ENCODE measurements at regions not wholly inside any gene's neighbourhood (a gene's known extent, or its start where the extent isn't known, plus 50 kb on each side); places are given as distances from the start of the nearest gene placed in this dataset.

DNA sequence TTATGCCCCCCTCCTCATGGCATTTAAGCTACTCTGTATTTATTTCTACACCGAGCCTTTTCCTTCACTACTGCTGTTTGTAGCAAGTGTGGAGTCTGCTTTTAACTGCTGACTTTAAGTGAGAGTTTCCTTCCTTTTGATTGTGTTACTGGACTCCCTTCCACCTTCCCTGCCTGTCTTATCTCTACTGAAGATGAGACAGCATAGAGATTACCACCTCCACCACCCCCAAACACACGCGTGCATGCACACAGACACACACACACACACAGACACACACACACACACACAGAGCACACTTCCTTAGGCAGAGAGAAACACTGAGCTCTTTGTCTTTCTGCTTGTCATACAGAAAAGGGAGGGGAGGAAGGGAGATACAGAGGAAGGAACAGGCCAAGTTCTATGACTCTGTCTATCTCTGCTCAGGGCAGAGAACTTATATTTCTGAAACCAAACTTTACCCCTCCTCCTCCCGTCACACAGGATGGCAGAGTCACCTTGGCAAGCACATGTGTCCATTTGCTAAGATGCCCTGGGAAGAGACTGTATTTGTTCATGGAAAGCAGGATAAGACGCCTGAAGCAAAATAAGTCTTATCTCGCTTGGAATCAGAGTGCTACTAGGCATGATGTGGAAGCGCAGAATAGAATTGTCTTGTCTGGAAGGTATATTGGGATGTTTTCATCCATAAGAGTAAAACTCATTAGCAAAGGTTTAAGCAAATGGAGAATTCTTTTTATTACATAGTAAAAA lies 81.8 kb upstream of the CAV2 start:
- no peak for ATAC-seq

DNA sequence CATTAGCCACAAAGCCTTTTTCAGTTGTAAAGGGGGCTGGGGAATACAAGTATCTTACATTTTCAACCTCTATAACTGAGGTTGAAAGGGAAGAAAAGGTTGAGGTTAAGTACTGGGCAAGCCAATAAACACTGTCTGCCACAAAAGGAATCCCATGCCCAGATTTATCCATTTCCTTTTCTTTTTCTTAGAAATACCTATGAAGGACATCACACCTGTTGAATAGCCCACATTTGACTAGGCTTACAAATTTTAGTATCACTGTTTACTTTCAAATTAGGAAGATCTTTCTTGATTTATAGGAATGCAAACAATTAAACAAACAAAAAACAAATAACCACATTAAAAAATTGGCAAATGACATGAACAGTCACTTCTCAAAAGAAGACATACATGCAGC lies 81.0 kb upstream of the CAV2 start:
- TF ChIP-seq, protein P1, sequence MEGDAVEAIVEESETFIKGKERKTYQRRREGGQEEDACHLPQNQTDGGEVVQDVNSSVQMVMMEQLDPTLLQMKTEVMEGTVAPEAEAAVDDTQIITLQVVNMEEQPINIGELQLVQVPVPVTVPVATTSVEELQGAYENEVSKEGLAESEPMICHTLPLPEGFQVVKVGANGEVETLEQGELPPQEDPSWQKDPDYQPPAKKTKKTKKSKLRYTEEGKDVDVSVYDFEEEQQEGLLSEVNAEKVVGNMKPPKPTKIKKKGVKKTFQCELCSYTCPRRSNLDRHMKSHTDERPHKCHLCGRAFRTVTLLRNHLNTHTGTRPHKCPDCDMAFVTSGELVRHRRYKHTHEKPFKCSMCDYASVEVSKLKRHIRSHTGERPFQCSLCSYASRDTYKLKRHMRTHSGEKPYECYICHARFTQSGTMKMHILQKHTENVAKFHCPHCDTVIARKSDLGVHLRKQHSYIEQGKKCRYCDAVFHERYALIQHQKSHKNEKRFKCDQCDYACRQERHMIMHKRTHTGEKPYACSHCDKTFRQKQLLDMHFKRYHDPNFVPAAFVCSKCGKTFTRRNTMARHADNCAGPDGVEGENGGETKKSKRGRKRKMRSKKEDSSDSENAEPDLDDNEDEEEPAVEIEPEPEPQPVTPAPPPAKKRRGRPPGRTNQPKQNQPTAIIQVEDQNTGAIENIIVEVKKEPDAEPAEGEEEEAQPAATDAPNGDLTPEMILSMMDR (IDR thresholded peaks at IDR 0.05), result no peak

More for the DNA sequence above, 81.8 kb upstream of the CAV2 start:
- no peaks in the 10 kb centered on the region for H3K4me1 ChIP-seq
- TF ChIP-seq, protein P1 (IDR thresholded peaks at IDR 0.05), result no peak
- no peaks in the 10 kb centered on the region for H3K9me3 ChIP-seq
- intact Hi-C loops (cut with DNase I), result no loop called here
- H3K27ac ChIP-seq, result no peak overlapping the region
- H3K36me3 ChIP-seq (ENCODE audit: insufficient read depth in 1 of 2, low read depth in 1 of 2), result no peaks in the 10 kb centered on the region
- no peaks in the 10 kb centered on the region for H3K27me3 ChIP-seq (ENCODE audit: insufficient read depth in 3 of 3, low read length in 2 of 3)
- no peak for DNase-seq
- H3K4me3 ChIP-seq, result no peak overlapping the region
- 62 to 73% (median 63%) methylated on average over 7 of the region's 7 CpGs for WGBS, 3 donors

DNA sequence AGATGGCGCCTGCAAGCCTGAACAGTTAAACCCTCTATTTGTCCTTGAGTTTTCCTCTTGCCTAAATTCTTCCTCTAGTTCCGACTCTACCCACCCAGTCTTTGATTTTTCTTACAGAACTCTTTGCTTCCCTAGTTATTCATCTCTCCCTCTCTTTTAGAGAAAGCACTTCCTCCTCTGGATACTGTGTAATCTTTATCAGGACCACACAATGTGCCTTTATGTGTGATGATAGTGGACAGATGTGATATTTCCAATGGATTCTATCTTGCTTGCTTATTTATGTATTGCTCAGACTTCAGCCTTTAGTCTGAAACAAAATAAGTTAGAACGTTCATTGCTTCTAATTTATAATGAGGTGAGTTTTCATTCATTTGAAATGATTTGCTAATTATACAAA lies 79.5 kb upstream of the CAV2 start:
- H3K9me3 ChIP-seq, result no peaks in the 10 kb centered on the region
- H3K4me3 ChIP-seq, result no peak overlapping the region
- 84 to 94% (median 87%) methylated on average over 3 of the region's 3 CpGs for WGBS, 3 donors
- H3K36me3 ChIP-seq (ENCODE audit: insufficient read depth in 1 of 2, low read depth in 1 of 2), result no peaks in the 10 kb centered on the region
- no peaks in the 10 kb centered on the region for H3K27me3 ChIP-seq (ENCODE audit: insufficient read depth in 3 of 3, low read length in 2 of 3)
- TF ChIP-seq, protein P1 (IDR thresholded peaks at IDR 0.05), result no peak
- no peak overlapping the region for H3K27ac ChIP-seq
- DNase-seq (no peak), ATAC-seq (no peak)
- intact Hi-C loops (cut with DNase I), result no loop called here
- no peaks in the 10 kb centered on the region for H3K4me1 ChIP-seq

More for the DNA sequence above, 81.0 kb upstream of the CAV2 start:
- H3K27ac ChIP-seq, result no peak overlapping the region
- ATAC-seq, result no peak
- intact Hi-C loops (cut with DNase I), result no loop called here
- no peak for DNase-seq
- H3K27me3 ChIP-seq (ENCODE audit: insufficient read depth in 3 of 3, low read length in 2 of 3), result no peaks in the 10 kb centered on the region
- H3K9me3 ChIP-seq, result no peaks in the 10 kb centered on the region
- no peaks in the 10 kb centered on the region for H3K36me3 ChIP-seq (ENCODE audit: insufficient read depth in 1 of 2, low read depth in 1 of 2)
- no peak overlapping the region for H3K4me3 ChIP-seq
- H3K4me1 ChIP-seq, result no peaks in the 10 kb centered on the region

DNA sequence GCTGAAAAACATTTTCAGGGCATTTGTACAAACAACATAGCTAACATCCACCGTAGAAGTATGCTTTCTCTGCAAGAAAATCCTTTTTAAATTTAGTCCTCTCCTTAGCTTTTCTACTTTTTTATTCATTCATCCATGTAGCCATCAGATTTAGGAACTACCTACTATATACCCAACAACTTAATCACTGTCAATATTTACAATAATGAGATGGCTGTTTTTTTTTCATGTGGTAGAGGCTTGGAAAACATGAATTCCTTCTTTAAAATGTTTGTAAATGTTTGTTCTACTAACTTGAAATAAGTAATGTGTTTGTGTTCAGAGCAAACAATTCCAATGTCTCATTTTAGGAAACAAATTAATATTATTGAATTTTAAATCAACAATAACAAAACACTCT lies 78.2 kb upstream of the CAV2 start:
- Histone ChIP-seq H3K4me3 (no peak overlapping the region), H3K27me3 (ENCODE audit: insufficient read depth in 3 of 3, low read length in 2 of 3) (no peaks in the 10 kb centered on the region), H3K36me3 (ENCODE audit: insufficient read depth in 1 of 2, low read depth in 1 of 2) (no peaks in the 10 kb centered on the region), H3K9me3 (no peaks in the 10 kb centered on the region), H3K27ac (no peak overlapping the region), H3K4me1 (no peaks in the 10 kb centered on the region)
- 82 to 91% (median 84%) methylated on average over 1 of the region's 1 CpG for WGBS, 3 donors
- intact Hi-C loops (cut with DNase I), result no loop called here
- DNase-seq, result no peak
- no peak for ATAC-seq
- TF ChIP-seq, protein P1 (IDR thresholded peaks at IDR 0.05), result no peak

DNA sequence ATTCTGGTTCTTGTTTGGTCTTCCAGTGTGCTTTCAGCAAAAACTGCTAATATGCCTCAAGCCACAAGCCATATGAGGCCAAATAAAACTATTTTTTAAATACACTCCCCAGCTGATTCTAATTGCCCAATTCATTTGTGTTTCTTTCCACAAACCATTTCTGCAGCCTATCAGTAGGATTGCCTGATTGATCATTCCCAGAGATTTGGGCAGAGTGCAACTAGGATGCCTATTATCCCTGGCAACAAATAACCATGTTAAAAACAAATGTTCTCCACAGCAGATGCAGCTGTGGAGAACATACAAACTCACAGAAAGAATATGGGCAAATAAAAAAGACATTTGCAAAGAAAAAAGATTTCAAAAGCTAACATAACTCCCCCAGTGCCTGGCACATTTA lies 76.9 kb upstream of the CAV2 start:
- DNase-seq, result no peak
- Histone ChIP-seq H3K9me3 (no peaks in the 10 kb centered on the region), H3K27ac (no peak overlapping the region), H3K27me3 (ENCODE audit: insufficient read depth in 3 of 3, low read length in 2 of 3) (no peaks in the 10 kb centered on the region), H3K36me3 (ENCODE audit: insufficient read depth in 1 of 2, low read depth in 1 of 2) (no peaks in the 10 kb centered on the region), H3K4me1 (peaks cover 3% of the 10 kb centered on the region), H3K4me3 (no peak overlapping the region)
- ATAC-seq, result no peak
- intact Hi-C loops (cut with DNase I), result no loop called here
- TF ChIP-seq, protein P1 (IDR thresholded peaks at IDR 0.05), result no peak
